ENCODE measurements at regions not wholly inside any gene's neighbourhood (a gene's known extent, or its start where the extent isn't known, plus 50 kb on each side); places are given as distances from the start of the nearest gene placed in this dataset.

DNA sequence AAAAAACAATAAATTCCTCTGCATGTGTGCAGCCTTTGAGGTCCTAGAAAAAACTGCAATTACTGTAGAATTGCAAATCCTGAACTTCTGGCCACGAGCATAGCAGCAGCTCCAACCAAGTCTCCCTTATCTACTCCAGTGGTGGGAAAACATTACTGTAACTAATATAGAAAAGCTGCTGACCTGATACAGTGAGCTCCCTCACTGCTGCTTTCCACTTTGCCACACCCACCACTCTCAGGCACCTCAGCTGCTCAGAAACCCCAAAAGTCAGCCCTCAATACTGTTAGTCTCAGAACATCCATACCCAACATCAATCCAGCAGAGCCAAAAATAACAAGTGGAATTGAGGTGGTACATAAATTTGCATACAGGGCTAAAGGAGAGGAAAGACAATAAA lies 192.5 kb downstream of the POU4F1 start:
- no peak overlapping the region for H3K9ac ChIP-seq (ENCODE audit: low read length)
- H3K9me3 ChIP-seq (ENCODE audit: low read length), result no peaks in the 10 kb centered on the region
- no peak overlapping the region for H3K4me2 ChIP-seq (ENCODE audit: low read length)
- H3K27me3 ChIP-seq (ENCODE audit: insufficient read depth, low read depth, low read length), result no peaks in the 10 kb centered on the region
- no peak overlapping the region for H2AFZ ChIP-seq (ENCODE audit: low read depth, low read length)
- no peaks in the 10 kb centered on the region for H3K36me3 ChIP-seq (ENCODE audit: insufficient read depth, low read length)
- H3K27ac ChIP-seq (ENCODE audit: low read length), result no peak overlapping the region
- H3K4me3 ChIP-seq (ENCODE audit: low read length), result no peak overlapping the region
- H3K79me2 ChIP-seq (replicated peaks; ENCODE audit: insufficient read depth, low read length), result no peaks in the 10 kb centered on the region
- no peaks in the 10 kb centered on the region for H3K9me2 ChIP-seq (ENCODE audit: insufficient read depth, low read length)
- TF ChIP-seq, protein P1, sequence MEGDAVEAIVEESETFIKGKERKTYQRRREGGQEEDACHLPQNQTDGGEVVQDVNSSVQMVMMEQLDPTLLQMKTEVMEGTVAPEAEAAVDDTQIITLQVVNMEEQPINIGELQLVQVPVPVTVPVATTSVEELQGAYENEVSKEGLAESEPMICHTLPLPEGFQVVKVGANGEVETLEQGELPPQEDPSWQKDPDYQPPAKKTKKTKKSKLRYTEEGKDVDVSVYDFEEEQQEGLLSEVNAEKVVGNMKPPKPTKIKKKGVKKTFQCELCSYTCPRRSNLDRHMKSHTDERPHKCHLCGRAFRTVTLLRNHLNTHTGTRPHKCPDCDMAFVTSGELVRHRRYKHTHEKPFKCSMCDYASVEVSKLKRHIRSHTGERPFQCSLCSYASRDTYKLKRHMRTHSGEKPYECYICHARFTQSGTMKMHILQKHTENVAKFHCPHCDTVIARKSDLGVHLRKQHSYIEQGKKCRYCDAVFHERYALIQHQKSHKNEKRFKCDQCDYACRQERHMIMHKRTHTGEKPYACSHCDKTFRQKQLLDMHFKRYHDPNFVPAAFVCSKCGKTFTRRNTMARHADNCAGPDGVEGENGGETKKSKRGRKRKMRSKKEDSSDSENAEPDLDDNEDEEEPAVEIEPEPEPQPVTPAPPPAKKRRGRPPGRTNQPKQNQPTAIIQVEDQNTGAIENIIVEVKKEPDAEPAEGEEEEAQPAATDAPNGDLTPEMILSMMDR (IDR thresholded peaks at IDR 0.05; ENCODE audit: poor library complexity, severe bottlenecking), result no peak
- no peak for TF ChIP-seq SMC3 (conservative IDR thresholded peaks at IDR 0.05; ENCODE audit: poor library complexity)
- TF ChIP-seq, protein P2, sequence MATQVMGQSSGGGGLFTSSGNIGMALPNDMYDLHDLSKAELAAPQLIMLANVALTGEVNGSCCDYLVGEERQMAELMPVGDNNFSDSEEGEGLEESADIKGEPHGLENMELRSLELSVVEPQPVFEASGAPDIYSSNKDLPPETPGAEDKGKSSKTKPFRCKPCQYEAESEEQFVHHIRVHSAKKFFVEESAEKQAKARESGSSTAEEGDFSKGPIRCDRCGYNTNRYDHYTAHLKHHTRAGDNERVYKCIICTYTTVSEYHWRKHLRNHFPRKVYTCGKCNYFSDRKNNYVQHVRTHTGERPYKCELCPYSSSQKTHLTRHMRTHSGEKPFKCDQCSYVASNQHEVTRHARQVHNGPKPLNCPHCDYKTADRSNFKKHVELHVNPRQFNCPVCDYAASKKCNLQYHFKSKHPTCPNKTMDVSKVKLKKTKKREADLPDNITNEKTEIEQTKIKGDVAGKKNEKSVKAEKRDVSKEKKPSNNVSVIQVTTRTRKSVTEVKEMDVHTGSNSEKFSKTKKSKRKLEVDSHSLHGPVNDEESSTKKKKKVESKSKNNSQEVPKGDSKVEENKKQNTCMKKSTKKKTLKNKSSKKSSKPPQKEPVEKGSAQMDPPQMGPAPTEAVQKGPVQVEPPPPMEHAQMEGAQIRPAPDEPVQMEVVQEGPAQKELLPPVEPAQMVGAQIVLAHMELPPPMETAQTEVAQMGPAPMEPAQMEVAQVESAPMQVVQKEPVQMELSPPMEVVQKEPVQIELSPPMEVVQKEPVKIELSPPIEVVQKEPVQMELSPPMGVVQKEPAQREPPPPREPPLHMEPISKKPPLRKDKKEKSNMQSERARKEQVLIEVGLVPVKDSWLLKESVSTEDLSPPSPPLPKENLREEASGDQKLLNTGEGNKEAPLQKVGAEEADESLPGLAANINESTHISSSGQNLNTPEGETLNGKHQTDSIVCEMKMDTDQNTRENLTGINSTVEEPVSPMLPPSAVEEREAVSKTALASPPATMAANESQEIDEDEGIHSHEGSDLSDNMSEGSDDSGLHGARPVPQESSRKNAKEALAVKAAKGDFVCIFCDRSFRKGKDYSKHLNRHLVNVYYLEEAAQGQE (IDR thresholded peaks at IDR 0.05; ENCODE audit: borderline replicate concordance), result no peak
- TF ChIP-seq POLR2AphosphoS5 (IDR thresholded peaks at IDR 0.05), result no peak
- TF ChIP-seq MXI1 (conservative IDR thresholded peaks at IDR 0.05; ENCODE audit: poor library complexity, severe bottlenecking), result no peak
- no peak for TF ChIP-seq EZH2 (IDR thresholded peaks at IDR 0.05; ENCODE audit: borderline replicate concordance, insufficient read depth, low read length, poor library complexity, severe bottlenecking)
- TF ChIP-seq EP300 (conservative IDR thresholded peaks at IDR 0.05; ENCODE audit: poor library complexity, severe bottlenecking), result no peak
- H4K20me1 ChIP-seq (ENCODE audit: insufficient read depth), result no peaks in the 10 kb centered on the region
- no peaks in the 10 kb centered on the region for H3F3A ChIP-seq (ENCODE audit: insufficient read depth, low read length, poor library complexity, severe bottlenecking)

DNA sequence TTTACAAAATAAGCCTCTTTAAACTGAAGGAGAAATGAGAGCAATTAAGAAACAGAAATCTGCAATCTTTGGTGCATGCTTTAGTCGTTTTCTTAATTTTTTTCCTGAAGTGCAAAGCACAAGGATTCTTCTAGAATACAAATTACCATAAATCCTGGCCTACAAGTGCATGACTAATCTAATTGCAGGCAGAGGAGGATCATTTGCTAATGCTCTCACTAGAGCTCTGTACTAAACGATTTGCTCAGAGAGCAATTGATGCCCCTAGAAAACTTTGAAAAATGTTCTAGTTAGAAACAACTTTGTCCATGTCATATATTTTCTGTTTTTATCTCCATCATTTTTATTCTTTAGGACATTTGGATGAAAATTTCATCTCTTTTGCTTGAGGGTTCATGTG lies 193.2 kb downstream of the POU4F1 start:
- Histone ChIP-seq H4K20me1 (ENCODE audit: insufficient read depth) (no peaks in the 10 kb centered on the region), H2AFZ (ENCODE audit: low read depth, low read length) (no peak overlapping the region), H3K9ac (ENCODE audit: low read length) (no peak overlapping the region), H3K36me3 (ENCODE audit: insufficient read depth, low read length) (no peaks in the 10 kb centered on the region), H3F3A (ENCODE audit: insufficient read depth, low read length, poor library complexity, severe bottlenecking) (no peaks in the 10 kb centered on the region), H3K27ac (ENCODE audit: low read length) (no peak overlapping the region), H3K9me3 (ENCODE audit: low read length) (no peaks in the 10 kb centered on the region), H3K4me3 (ENCODE audit: low read length) (no peak overlapping the region), H3K27me3 (ENCODE audit: insufficient read depth, low read depth, low read length) (no peaks in the 10 kb centered on the region), H3K79me2 (replicated peaks; ENCODE audit: insufficient read depth, low read length) (no peaks in the 10 kb centered on the region), H3K9me2 (ENCODE audit: insufficient read depth, low read length) (no peaks in the 10 kb centered on the region), H3K4me2 (ENCODE audit: low read length) (no peak overlapping the region)
- TF ChIP-seq TAF1 (IDR thresholded peaks at IDR 0.05; ENCODE audit: low read depth), result no peak
- no peak for TF ChIP-seq SMC3 (conservative IDR thresholded peaks at IDR 0.05; ENCODE audit: poor library complexity)
- TF ChIP-seq POLR2AphosphoS5 (IDR thresholded peaks at IDR 0.05), result no peak
- no peak for TF ChIP-seq MXI1 (conservative IDR thresholded peaks at IDR 0.05; ENCODE audit: poor library complexity, severe bottlenecking)
- TF ChIP-seq, protein P2 (IDR thresholded peaks at IDR 0.05; ENCODE audit: borderline replicate concordance), result no peak
- TF ChIP-seq, protein P1 (IDR thresholded peaks at IDR 0.05; ENCODE audit: poor library complexity, severe bottlenecking), result no peak
- TF ChIP-seq EP300 (conservative IDR thresholded peaks at IDR 0.05; ENCODE audit: poor library complexity, severe bottlenecking), result no peak
- no peak for TF ChIP-seq EZH2 (IDR thresholded peaks at IDR 0.05; ENCODE audit: borderline replicate concordance, insufficient read depth, low read length, poor library complexity, severe bottlenecking)
- TF ChIP-seq RAD21 (conservative IDR thresholded peaks at IDR 0.05), result no peak

Measured in neural cell (in vitro differentiated cells).